Neutrophil (primary cell): ENCODE measurements at regions not wholly inside any gene's neighbourhood (a gene's known extent, or its start where the extent isn't known, plus 50 kb on each side); places are given as distances from the start of the nearest gene placed in this dataset.

Experiments
- H3K27ac ChIP-seq: fragments of 200-600 bp; sonication (generic); 2 replicates; pipeline ENCODE4 v1.5.1; 2016; ENCODE audit warnings: mild to moderate bottlenecking, moderate library complexity
- H3K27me3 ChIP-seq: fragments of 200-600 bp; sonication (generic); 2 replicates; pipeline ENCODE4 v1.6.0; 2016; ENCODE audit warnings: mild to moderate bottlenecking
- H3K36me3 ChIP-seq: fragments of 200-600 bp; sonication (generic); 2 replicates; pipeline ENCODE4 v1.5.1; 2017
- H3K4me1 ChIP-seq, 2 experiments: fragments of 200-600 bp in 1 of 2; sonication (generic) in 1 of 2; 1 replicate in 1 of 2; 2 replicates in 1 of 2; pipeline versions ENCODE4 v1.5.1 to v1.6.1; 2013 to 2016; ENCODE audit warnings: low read depth in 1 of 2, low read length in 1 of 2, mild to moderate bottlenecking in 1 of 2, moderate library complexity in 1 of 2; ENCODE audit not compliant: control insufficient read depth in 1 of 2, insufficient read depth in 1 of 2
- H3K4me3 ChIP-seq, 2 experiments: fragments of 200-600 bp in 1 of 2; sonication (generic) in 1 of 2; 1 replicate in 1 of 2; 2 replicates in 1 of 2; pipeline ENCODE4 v1.5.1; 2013 to 2016; ENCODE audit warnings: low read depth in 1 of 2, low read length in 1 of 2, mild to moderate bottlenecking in 1 of 2, moderate library complexity in 1 of 2
- H3K9me3 ChIP-seq: fragments of 200-600 bp; sonication (generic); 2 replicates; pipeline ENCODE4 v1.5.1; 2016
- CTCF ChIP-seq: fragments of 200-600 bp; sonication (generic); IDR thresholded peaks from 2 replicates; pipeline ENCODE4 v1.5.1; 2016; ENCODE audit warnings: antibody characterized with exemption

- no peak overlapping the region for H3K27ac ChIP-seq
- no peaks in the 10 kb centered on the region for H3K9me3 ChIP-seq
- H3K36me3 ChIP-seq: no peaks in the 10 kb centered on the region
- no peak for TF ChIP-seq CTCF
- H3K4me1 ChIP-seq: no peaks in the 10 kb centered on the region
- H3K4me3 ChIP-seq: no peak overlapping the region
- H3K27me3 ChIP-seq: no peaks in the 10 kb centered on the region
Observed at GRCh38 chr2:198775737-198776136, 682.0 kb downstream of the SATB2 start.

- H3K4me3 ChIP-seq: no peak overlapping the region
- H3K4me1 ChIP-seq: no peaks in the 10 kb centered on the region
- no peaks in the 10 kb centered on the region for H3K36me3 ChIP-seq
- H3K27ac ChIP-seq: no peak overlapping the region
- no peaks in the 10 kb centered on the region for H3K9me3 ChIP-seq
- no peak for TF ChIP-seq CTCF
- no peaks in the 10 kb centered on the region for H3K27me3 ChIP-seq
Observed at GRCh38 chr2:198774576-198774975, 683.2 kb downstream of the SATB2 start.

- Histone ChIP-seq H3K36me3 (no peaks in the 10 kb centered on the region), H3K9me3 (no peaks in the 10 kb centered on the region), H3K4me1 (no peaks in the 10 kb centered on the region), H3K4me3 (no peak overlapping the region), H3K27me3 (no peaks in the 10 kb centered on the region), H3K27ac (no peak overlapping the region)
- no peak for TF ChIP-seq CTCF
Observed at GRCh38 chr2:198767694-198768093, 690.0 kb downstream of the SATB2 start.

DNA sequence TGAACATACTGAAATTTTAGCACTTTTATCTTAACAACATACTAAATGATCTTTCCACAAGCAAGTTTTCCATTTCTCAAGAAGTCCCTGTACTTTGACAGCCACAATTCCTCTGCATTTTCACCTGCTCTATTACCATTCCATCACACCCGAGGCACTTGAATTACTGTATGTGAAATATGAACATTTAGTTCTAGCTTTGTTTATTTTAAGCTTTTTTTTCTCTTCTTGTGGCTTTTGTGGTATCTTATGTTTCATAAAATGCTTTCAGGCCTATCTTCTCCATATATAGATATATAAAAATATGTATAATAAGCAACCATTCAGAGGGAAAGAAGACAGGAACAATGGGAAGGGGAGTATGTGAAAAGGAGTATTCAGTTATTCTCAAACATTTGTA lies 693.9 kb downstream of the SATB2 start:
- no peak overlapping the region for H3K4me3 ChIP-seq
- no peak for TF ChIP-seq CTCF

DNA sequence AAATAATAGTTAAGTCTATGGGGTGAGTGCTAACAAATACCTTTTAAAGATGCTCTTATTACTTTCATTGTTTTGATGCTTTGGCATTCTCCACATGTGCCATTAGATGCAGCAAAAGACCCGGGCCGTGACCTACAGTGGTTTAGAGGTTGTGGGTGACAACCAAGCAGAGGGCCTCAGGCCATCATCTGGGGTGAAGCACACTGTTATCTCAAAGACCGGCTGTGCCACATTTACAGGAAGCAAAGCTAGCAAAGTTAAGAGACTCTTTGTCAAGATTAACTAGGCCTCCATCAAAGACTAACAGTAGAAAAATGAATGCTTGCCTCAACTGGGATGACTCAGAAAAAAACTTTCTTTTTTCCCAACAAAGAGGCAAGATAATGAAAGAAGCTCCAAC lies 695.3 kb downstream of the SATB2 start:
- Histone ChIP-seq H3K27me3 (no peaks in the 10 kb centered on the region), H3K36me3 (no peaks in the 10 kb centered on the region), H3K4me3 (no peak overlapping the region), H3K27ac (no peak overlapping the region), H3K4me1 (no peaks in the 10 kb centered on the region), H3K9me3 (no peaks in the 10 kb centered on the region)
- no peak for TF ChIP-seq CTCF

More for the DNA sequence above, 693.9 kb downstream of the SATB2 start:
- Histone ChIP-seq H3K27ac (no peak overlapping the region), H3K9me3 (no peaks in the 10 kb centered on the region), H3K27me3 (no peaks in the 10 kb centered on the region), H3K36me3 (no peaks in the 10 kb centered on the region), H3K4me1 (no peaks in the 10 kb centered on the region)

GRCh38 chr2:198757069-198757468 lies 700.7 kb downstream of the SATB2 start:
- Histone ChIP-seq H3K4me1 (no peaks in the 10 kb centered on the region), H3K4me3 (no peak overlapping the region), H3K27me3 (no peaks in the 10 kb centered on the region), H3K9me3 (no peaks in the 10 kb centered on the region), H3K36me3 (no peaks in the 10 kb centered on the region), H3K27ac (no peak overlapping the region)
- no peak for TF ChIP-seq CTCF
